ENCODE measurements at regions not wholly inside any gene's neighbourhood (a gene's known extent, or its start where the extent isn't known, plus 50 kb on each side); places are given as distances from the start of the nearest gene placed in this dataset.

DNA sequence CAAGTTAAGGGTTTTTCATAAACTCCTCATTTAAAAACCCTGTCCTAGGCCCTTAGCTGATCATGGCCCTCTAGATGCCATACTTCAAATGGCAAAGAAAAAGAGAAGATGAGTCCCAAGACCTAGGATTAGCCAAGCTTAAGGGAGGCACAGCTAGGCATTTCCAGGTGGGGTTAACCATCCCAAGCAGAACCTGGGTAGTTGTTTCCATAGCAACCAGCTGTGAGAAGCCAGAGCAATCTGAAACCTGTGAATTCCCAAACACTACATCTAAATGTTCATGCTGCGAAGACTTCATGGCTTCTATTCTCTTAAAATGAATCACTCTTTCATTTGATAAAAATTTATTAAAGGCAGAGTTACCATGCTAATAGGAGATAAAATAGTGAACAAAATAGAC is 372.9 kb downstream of the C12orf50 start:
- H3K27me3 Mint-ChIP-seq, result no peaks in the 10 kb centered on the region
- intact Hi-C loops (cut with micrococcal nuclease), result no loop called here
- no peak for ATAC-seq
- ChIA-PET CTCF (no interaction called here), POLR2A (no interaction called here)
- no peaks in the 10 kb centered on the region for H3K36me3 Mint-ChIP-seq (ENCODE audit: low read depth)
- TF ChIP-seq, protein P1, sequence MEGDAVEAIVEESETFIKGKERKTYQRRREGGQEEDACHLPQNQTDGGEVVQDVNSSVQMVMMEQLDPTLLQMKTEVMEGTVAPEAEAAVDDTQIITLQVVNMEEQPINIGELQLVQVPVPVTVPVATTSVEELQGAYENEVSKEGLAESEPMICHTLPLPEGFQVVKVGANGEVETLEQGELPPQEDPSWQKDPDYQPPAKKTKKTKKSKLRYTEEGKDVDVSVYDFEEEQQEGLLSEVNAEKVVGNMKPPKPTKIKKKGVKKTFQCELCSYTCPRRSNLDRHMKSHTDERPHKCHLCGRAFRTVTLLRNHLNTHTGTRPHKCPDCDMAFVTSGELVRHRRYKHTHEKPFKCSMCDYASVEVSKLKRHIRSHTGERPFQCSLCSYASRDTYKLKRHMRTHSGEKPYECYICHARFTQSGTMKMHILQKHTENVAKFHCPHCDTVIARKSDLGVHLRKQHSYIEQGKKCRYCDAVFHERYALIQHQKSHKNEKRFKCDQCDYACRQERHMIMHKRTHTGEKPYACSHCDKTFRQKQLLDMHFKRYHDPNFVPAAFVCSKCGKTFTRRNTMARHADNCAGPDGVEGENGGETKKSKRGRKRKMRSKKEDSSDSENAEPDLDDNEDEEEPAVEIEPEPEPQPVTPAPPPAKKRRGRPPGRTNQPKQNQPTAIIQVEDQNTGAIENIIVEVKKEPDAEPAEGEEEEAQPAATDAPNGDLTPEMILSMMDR (IDR thresholded peaks at IDR 0.05), result no peak
- no peak overlapping the region for H3K27ac Mint-ChIP-seq
- peaks cover 7% of the 10 kb centered on the region for H3K9me3 Mint-ChIP-seq
- no peak overlapping the region for H3K4me3 Mint-ChIP-seq
- H3K4me1 Mint-ChIP-seq (ENCODE audit: low read depth), result no peaks in the 10 kb centered on the region
- DNase-seq, result no peak

DNA sequence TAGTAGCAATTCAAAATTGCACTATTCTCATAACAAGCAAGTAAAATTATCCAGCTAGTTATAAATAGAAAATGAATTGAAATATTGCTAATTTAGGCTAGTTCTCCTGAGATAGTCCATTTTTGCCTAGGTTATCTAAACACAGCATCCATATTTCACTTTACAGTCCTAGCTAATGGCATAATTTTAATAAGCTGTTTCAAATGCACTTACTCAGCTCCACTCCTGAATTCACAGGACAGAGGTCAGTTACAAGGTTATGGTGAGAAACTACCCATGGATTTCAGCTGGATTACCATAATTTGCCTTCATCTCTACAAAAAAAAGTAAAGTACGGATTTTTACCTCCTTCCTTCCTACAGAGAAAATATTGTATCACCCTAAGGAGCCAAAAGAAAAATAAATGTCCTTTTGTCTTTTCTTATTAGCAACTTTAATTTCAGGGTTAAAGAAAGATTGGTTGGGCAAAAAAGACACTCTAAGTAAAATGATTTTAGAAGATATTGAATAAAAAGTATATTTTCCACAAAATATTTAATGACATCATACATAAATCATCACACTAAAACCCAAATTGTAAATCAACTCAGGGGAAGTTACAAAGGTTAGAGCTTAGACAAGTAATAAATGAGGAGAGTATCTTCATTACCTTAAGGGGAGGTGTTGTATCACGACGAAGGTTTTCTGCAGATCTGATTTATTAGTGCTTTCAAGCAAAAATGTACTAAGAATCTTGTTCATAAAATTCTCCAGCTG is 377.4 kb downstream of the C12orf50 start:
- TF ChIP-seq, protein P1 (IDR thresholded peaks at IDR 0.05), result no peak
- CTCF ChIA-PET, result no interaction called here
- POLR2A ChIA-PET, result no interaction called here
- ATAC-seq, result no peak
- H3K4me3 Mint-ChIP-seq, result no peak overlapping the region
- no peaks in the 10 kb centered on the region for H3K36me3 Mint-ChIP-seq (ENCODE audit: low read depth)
- no peak for DNase-seq
- H3K4me1 Mint-ChIP-seq (ENCODE audit: low read depth), result no peaks in the 10 kb centered on the region
- intact Hi-C loops (cut with micrococcal nuclease), result no loop called here
- peaks cover 10% of the 10 kb centered on the region for H3K9me3 Mint-ChIP-seq
- no peaks in the 10 kb centered on the region for H3K27me3 Mint-ChIP-seq
- no peak overlapping the region for H3K27ac Mint-ChIP-seq

DNA sequence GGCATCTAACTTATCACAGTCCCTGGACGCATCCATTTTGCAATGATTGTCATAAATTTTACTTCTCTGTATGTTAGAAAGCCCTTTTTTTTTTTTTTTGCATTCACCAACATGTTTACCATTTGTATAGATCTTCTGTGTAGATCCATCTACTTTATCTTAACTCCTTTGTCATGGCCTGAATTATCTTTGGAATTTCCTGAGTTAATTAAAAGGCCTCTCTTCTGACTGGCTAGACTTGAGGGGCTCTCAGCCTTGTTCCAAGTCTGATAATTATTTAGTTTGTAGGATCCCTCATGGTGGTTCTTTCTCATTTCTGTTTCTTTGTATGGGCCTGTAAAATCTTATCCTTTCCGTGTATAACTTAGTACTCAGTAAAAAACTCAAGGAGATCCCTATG is 387.0 kb downstream of the C12orf50 start:
- ATAC-seq (no peak), DNase-seq (no peak)
- ChIA-PET CTCF (no interaction called here), POLR2A (no interaction called here)
- Mint-ChIP-seq H3K4me3 (no peak overlapping the region), H3K9me3 (no peaks in the 10 kb centered on the region), H3K4me1 (ENCODE audit: low read depth) (no peaks in the 10 kb centered on the region), H3K27ac (no peak overlapping the region), H3K27me3 (no peaks in the 10 kb centered on the region), H3K36me3 (ENCODE audit: low read depth) (no peaks in the 10 kb centered on the region)
- intact Hi-C loops (cut with micrococcal nuclease), result no loop called here
- TF ChIP-seq, protein P1 (IDR thresholded peaks at IDR 0.05), result no peak

DNA sequence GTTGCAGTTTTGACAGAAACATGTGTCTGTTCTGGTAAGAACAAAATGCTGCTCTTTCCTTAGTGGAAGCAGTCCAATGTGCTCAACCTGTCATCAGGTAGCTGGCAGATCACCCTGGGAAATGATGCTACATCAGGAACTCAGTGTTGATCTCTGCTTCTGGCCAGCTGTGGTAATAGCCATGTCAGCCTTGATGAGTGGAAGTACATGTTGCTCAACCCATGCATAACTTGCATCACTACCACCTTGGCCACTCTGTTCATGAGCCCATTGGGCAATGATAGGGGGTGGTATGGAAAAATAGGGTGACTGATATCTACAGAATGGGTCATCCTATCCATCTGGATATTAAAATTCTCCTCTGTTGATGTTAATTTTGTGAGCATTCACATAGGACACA is 411.0 kb downstream of the C12orf50 start:
- POLR2A ChIA-PET, result no interaction called here
- no peaks in the 10 kb centered on the region for H3K36me3 Mint-ChIP-seq (ENCODE audit: low read depth)
- CTCF ChIA-PET, result no interaction called here
- no peak overlapping the region for H3K27ac Mint-ChIP-seq
- DNase-seq (no peak), ATAC-seq (no peak)
- no peaks in the 10 kb centered on the region for H3K4me1 Mint-ChIP-seq (ENCODE audit: low read depth)
- no peaks in the 10 kb centered on the region for H3K27me3 Mint-ChIP-seq
- H3K9me3 Mint-ChIP-seq, result peaks cover 2% of the 10 kb centered on the region
- TF ChIP-seq, protein P1 (IDR thresholded peaks at IDR 0.05), result no peak
- intact Hi-C loops (cut with micrococcal nuclease), result no loop called here
- H3K4me3 Mint-ChIP-seq, result no peak overlapping the region

DNA sequence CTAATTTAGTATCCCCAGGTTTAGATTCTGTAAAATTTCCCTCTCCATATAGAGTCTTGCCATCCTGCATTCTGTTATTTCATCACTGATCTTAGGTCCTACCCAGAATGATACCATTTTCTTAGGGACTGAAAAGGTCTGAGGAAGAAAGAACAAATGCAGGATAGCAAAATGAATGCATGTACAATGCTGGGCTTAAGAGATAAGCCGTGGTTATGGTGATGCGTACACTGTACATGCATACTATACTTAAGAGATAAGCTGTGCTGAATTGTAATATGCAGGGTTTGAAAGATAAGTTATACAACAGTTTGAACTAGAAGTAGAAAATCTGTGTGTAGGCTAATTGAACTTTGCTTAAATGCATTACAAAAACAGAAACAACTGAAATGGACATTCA is 416.2 kb downstream of the C12orf50 start:
- ChIA-PET POLR2A (no interaction called here), CTCF (no interaction called here)
- H3K27ac Mint-ChIP-seq, result no peak overlapping the region
- H3K9me3 Mint-ChIP-seq, result peaks cover 4% of the 10 kb centered on the region
- H3K36me3 Mint-ChIP-seq (ENCODE audit: low read depth), result no peaks in the 10 kb centered on the region
- no peak overlapping the region for H3K4me3 Mint-ChIP-seq
- TF ChIP-seq, protein P1 (IDR thresholded peaks at IDR 0.05), result no peak
- no peak for DNase-seq
- no peaks in the 10 kb centered on the region for H3K27me3 Mint-ChIP-seq
- no peak for ATAC-seq
- intact Hi-C loops (cut with micrococcal nuclease), result no loop called here
- no peaks in the 10 kb centered on the region for H3K4me1 Mint-ChIP-seq (ENCODE audit: low read depth)
